WTC11 (cell line): ENCODE measurements at regions not wholly inside any gene's neighbourhood (a gene's known extent, or its start where the extent isn't known, plus 50 kb on each side); places are given as distances from the start of the nearest gene placed in this dataset.

ENCODE experiments used
- ATAC-seq: fragments of 200-7000 bp; cut with Tn5 transposase; 2 replicates; pipeline ENCODE4 v1.10.0; 2021; ENCODE audit warnings: mild to moderate bottlenecking, moderate library complexity
- CTCF ChIA-PET: fragments of 300-600 bp; sonication (Branson Sonifier 250); formaldehyde crosslinking; loops from one replicate; lab custom pipeline; 2021; ENCODE audit warnings: antibody characterized with exemption; lab: Charles Lee
- POLR2A ChIA-PET: fragments of 350-600 bp; sonication (Branson Sonifier 250); formaldehyde crosslinking; loops from one replicate; lab custom pipeline; 2021; ENCODE audit warnings: antibody characterized with exemption; lab: Charles Lee
- DNase-seq: peaks from one replicate; pipeline ENCODE4 v3.0.0; 2021; ENCODE audit warnings: low spot score
- H3K27ac Mint-ChIP-seq: 2 replicates; pipeline ENCODE4 v1.8.0; 2021; ENCODE audit warnings: mixed read lengths
- H3K27me3 Mint-ChIP-seq: 2 replicates; pipeline ENCODE4 v1.8.0; 2021; ENCODE audit warnings: low read depth, mild to moderate bottlenecking, moderate library complexity, mixed read lengths
- H3K36me3 Mint-ChIP-seq: 2 replicates; pipeline ENCODE4 v1.8.0; 2021; ENCODE audit warnings: mixed read lengths
- H3K4me1 Mint-ChIP-seq: 2 replicates; pipeline ENCODE4 v1.8.0; 2022; ENCODE audit warnings: mixed read lengths
- H3K4me3 Mint-ChIP-seq: 2 replicates; pipeline ENCODE4 v1.8.0; 2021; ENCODE audit warnings: mild to moderate bottlenecking, moderate library complexity, mixed read lengths
- H3K9me3 Mint-ChIP-seq: 2 replicates; pipeline ENCODE4 v1.8.0; 2021; ENCODE audit warnings: mixed read lengths
- CBFB ChIP-seq: sonication (generic); formaldehyde crosslinking; IDR thresholded peaks from 2 replicates; pipeline ENCODE4 v1.8.1; 2022; ENCODE audit warnings: mild to moderate bottlenecking, low read depth, missing genetic modification reagents
- EMX1 ChIP-seq: fragments of 250-450 bp; sonication (Bioruptor Pico); IDR thresholded peaks from 2 replicates; pipeline ENCODE4 v1.8.0; 2021; ENCODE audit warnings: mild to moderate bottlenecking
- FOXK1 ChIP-seq: sonication (generic); formaldehyde crosslinking; IDR thresholded peaks from 2 replicates; pipeline ENCODE4 v1.8.0; 2022; ENCODE audit warnings: mild to moderate bottlenecking, moderate library complexity, missing genetic modification reagents
- GRHL2 ChIP-seq: fragments of 250-450 bp; sonication (Bioruptor Pico); IDR thresholded peaks from 2 replicates; pipeline ENCODE4 v1.8.0; 2022; ENCODE audit warnings: mild to moderate bottlenecking, moderate library complexity; ENCODE audit not compliant: insufficient replicate concordance, severe bottlenecking
- JUN ChIP-seq: sonication (generic); formaldehyde crosslinking; IDR thresholded peaks from 2 replicates; pipeline ENCODE4 v1.8.0; 2023; ENCODE audit warnings: mild to moderate bottlenecking, missing genetic modification reagents
- MXD4 ChIP-seq: fragments of 250-450 bp; sonication (Bioruptor Pico); IDR thresholded peaks from 2 replicates; pipeline ENCODE4 v1.8.0; 2021; ENCODE audit warnings: mild to moderate bottlenecking, moderate library complexity, borderline replicate concordance
- NFE2L1 ChIP-seq: sonication (generic); formaldehyde crosslinking; IDR thresholded peaks from 2 replicates; pipeline ENCODE4 v1.8.1; 2023; ENCODE audit warnings: missing genetic modification reagents
- NR2C2 ChIP-seq: sonication (generic); formaldehyde crosslinking; IDR thresholded peaks from 2 replicates; pipeline ENCODE4 v1.8.0; 2022; ENCODE audit warnings: mild to moderate bottlenecking, missing genetic modification reagents
- RELA ChIP-seq: sonication (generic); formaldehyde crosslinking; IDR thresholded peaks from 2 replicates; pipeline ENCODE4 v1.8.1; 2022; ENCODE audit warnings: missing genetic modification reagents, mild to moderate bottlenecking, borderline replicate concordance
- SMAD3 ChIP-seq: sonication (generic); formaldehyde crosslinking; IDR thresholded peaks from 2 replicates; pipeline ENCODE4 v1.8.0; 2022; ENCODE audit warnings: missing genetic modification reagents, mild to moderate bottlenecking, borderline replicate concordance
- SMAD4 ChIP-seq: sonication (generic); formaldehyde crosslinking; IDR thresholded peaks from 2 replicates; pipeline ENCODE4 v1.8.0; 2022; ENCODE audit warnings: mild to moderate bottlenecking, missing genetic modification reagents
- ZBTB21 ChIP-seq: sonication (generic); formaldehyde crosslinking; IDR thresholded peaks from 2 replicates; pipeline ENCODE4 v1.8.1; 2023; ENCODE audit warnings: mild to moderate bottlenecking, missing genetic modification reagents, borderline replicate concordance
- ZNF138 ChIP-seq: sonication (generic); formaldehyde crosslinking; conservative IDR thresholded peaks from 2 replicates; pipeline ENCODE4 v1.8.1; 2022; ENCODE audit warnings: mild to moderate bottlenecking, moderate library complexity, missing genetic modification reagents
- ZNF219 ChIP-seq: sonication (generic); formaldehyde crosslinking; IDR thresholded peaks from 2 replicates; pipeline ENCODE4 v1.8.0; 2023; ENCODE audit warnings: missing genetic modification reagents, mild to moderate bottlenecking, borderline replicate concordance
- ZNF317 ChIP-seq: sonication (generic); formaldehyde crosslinking; IDR thresholded peaks from 2 replicates; pipeline ENCODE4 v1.8.1; 2023; ENCODE audit warnings: low read depth, mild to moderate bottlenecking, moderate library complexity, missing genetic modification reagents, borderline replicate concordance
- ZNF416 ChIP-seq: fragments of 250-450 bp; sonication (Bioruptor Pico); IDR thresholded peaks from 2 replicates; pipeline ENCODE4 v1.9.0; 2021; ENCODE audit warnings: mild to moderate bottlenecking, inconsistent platforms
- ZNF671 ChIP-seq: fragments of 250-450 bp; sonication (Bioruptor Pico); IDR thresholded peaks from 2 replicates; pipeline ENCODE4 v1.8.0; 2021; ENCODE audit warnings: mild to moderate bottlenecking
- TF ChIP-seq, protein P1 (sequence below): sonication (generic); formaldehyde crosslinking; IDR thresholded peaks from 2 replicates; pipeline ENCODE4 v1.8.1; 2022; ENCODE audit warnings: missing genetic modification reagents, borderline replicate concordance
- TF ChIP-seq, protein P2 (sequence below): sonication (generic); formaldehyde crosslinking; IDR thresholded peaks from 2 replicates; pipeline ENCODE4 v1.8.1; 2022; ENCODE audit warnings: mild to moderate bottlenecking, missing genetic modification reagents, moderate library complexity, borderline replicate concordance
- TF ChIP-seq, protein P3 (sequence below): sonication (generic); formaldehyde crosslinking; IDR thresholded peaks from 2 replicates; pipeline ENCODE4 v1.8.1; 2023; ENCODE audit warnings: mild to moderate bottlenecking, moderate library complexity, missing genetic modification reagents
- TF ChIP-seq, protein P4 (sequence below): sonication (generic); formaldehyde crosslinking; IDR thresholded peaks from 2 replicates; pipeline ENCODE4 v1.8.0; 2023; ENCODE audit warnings: missing genetic modification reagents
- TF ChIP-seq, protein P5 (sequence below): sonication (generic); formaldehyde crosslinking; IDR thresholded peaks from 2 replicates; pipeline ENCODE4 v1.8.1; 2023; ENCODE audit warnings: mild to moderate bottlenecking, missing genetic modification reagents
- TF ChIP-seq, protein P6 (sequence below): sonication (generic); formaldehyde crosslinking; IDR thresholded peaks from 2 replicates; pipeline ENCODE4 v1.8.0; 2022; ENCODE audit warnings: mild to moderate bottlenecking, missing genetic modification reagents
- TF ChIP-seq, protein P7 (sequence below): sonication (generic); formaldehyde crosslinking; IDR thresholded peaks from 2 replicates; pipeline ENCODE4 v1.8.1; 2023; ENCODE audit warnings: mild to moderate bottlenecking, missing genetic modification reagents, moderate library complexity

DNA sequence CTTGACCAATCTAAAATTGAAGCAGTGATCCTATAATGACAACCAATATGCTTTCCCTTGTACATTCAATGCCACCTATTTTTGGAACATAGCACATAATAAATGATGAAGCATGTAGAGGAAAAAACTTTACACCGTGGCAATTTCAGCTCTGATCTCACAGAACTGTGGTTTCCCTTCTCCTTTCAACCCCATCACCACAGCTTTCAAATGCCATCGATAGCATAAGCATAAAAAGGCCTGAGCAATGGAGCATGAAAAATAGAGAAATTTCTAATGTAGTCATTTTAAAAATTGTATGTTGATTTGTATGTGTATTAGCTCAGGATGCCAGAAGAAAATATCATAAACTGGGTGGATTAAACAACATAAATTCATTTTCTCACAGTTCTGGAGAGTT lies 406.0 kb upstream of the TMCO5A start:
- H3K36me3 Mint-ChIP-seq: no peaks in the 10 kb centered on the region
- H3K27ac Mint-ChIP-seq: no peak overlapping the region
- ChIA-PET CTCF (no interaction called here), POLR2A (no interaction called here)
- no peak overlapping the region for H3K4me3 Mint-ChIP-seq
- no peak for DNase-seq
- ATAC-seq: no peak
- TF ChIP-seq EMX1 (CRISPR knock-in tag): no peak
- TF ChIP-seq ZBTB21 (CRISPR knock-in tag): no peak
- TF ChIP-seq, protein P1, sequence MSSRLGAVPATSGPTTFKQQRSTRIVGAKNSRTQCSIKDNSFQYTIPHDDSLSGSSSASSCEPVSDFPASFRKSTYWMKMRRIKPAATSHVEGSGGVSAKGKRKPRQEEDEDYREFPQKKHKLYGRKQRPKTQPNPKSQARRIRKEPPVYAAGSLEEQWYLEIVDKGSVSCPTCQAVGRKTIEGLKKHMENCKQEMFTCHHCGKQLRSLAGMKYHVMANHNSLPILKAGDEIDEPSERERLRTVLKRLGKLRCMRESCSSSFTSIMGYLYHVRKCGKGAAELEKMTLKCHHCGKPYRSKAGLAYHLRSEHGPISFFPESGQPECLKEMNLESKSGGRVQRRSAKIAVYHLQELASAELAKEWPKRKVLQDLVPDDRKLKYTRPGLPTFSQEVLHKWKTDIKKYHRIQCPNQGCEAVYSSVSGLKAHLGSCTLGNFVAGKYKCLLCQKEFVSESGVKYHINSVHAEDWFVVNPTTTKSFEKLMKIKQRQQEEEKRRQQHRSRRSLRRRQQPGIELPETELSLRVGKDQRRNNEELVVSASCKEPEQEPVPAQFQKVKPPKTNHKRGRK (CRISPR knock-in tag): no peak
- no peak for TF ChIP-seq ZNF138 (CRISPR knock-in tag)
- no peak for TF ChIP-seq FOXK1 (CRISPR knock-in tag)
- no peak for TF ChIP-seq MXD4 (CRISPR knock-in tag)
- TF ChIP-seq CBFB (CRISPR knock-in tag): no peak
- TF ChIP-seq, protein P2, sequence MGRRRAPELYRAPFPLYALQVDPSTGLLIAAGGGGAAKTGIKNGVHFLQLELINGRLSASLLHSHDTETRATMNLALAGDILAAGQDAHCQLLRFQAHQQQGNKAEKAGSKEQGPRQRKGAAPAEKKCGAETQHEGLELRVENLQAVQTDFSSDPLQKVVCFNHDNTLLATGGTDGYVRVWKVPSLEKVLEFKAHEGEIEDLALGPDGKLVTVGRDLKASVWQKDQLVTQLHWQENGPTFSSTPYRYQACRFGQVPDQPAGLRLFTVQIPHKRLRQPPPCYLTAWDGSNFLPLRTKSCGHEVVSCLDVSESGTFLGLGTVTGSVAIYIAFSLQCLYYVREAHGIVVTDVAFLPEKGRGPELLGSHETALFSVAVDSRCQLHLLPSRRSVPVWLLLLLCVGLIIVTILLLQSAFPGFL (CRISPR knock-in tag): no peak
- TF ChIP-seq, protein P3, sequence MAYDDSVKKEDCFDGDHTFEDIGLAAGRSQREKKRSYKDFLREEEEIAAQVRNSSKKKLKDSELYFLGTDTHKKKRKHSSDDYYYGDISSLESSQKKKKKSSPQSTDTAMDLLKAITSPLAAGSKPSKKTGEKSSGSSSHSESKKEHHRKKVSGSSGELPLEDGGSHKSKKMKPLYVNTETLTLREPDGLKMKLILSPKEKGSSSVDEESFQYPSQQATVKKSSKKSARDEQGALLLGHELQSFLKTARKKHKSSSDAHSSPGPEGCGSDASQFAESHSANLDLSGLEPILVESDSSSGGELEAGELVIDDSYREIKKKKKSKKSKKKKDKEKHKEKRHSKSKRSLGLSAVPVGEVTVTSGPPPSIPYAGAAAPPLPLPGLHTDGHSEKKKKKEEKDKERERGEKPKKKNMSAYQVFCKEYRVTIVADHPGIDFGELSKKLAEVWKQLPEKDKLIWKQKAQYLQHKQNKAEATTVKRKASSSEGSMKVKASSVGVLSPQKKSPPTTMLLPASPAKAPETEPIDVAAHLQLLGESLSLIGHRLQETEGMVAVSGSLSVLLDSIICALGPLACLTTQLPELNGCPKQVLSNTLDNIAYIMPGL (CRISPR knock-in tag): no peak
- no peak for TF ChIP-seq JUN (CRISPR knock-in tag)
- TF ChIP-seq ZNF416: no peak
- TF ChIP-seq, protein P4, sequence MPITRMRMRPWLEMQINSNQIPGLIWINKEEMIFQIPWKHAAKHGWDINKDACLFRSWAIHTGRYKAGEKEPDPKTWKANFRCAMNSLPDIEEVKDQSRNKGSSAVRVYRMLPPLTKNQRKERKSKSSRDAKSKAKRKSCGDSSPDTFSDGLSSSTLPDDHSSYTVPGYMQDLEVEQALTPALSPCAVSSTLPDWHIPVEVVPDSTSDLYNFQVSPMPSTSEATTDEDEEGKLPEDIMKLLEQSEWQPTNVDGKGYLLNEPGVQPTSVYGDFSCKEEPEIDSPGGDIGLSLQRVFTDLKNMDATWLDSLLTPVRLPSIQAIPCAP (CRISPR knock-in tag): no peak
- no peak for TF ChIP-seq NR2C2 (CRISPR knock-in tag)
- TF ChIP-seq, protein P5, sequence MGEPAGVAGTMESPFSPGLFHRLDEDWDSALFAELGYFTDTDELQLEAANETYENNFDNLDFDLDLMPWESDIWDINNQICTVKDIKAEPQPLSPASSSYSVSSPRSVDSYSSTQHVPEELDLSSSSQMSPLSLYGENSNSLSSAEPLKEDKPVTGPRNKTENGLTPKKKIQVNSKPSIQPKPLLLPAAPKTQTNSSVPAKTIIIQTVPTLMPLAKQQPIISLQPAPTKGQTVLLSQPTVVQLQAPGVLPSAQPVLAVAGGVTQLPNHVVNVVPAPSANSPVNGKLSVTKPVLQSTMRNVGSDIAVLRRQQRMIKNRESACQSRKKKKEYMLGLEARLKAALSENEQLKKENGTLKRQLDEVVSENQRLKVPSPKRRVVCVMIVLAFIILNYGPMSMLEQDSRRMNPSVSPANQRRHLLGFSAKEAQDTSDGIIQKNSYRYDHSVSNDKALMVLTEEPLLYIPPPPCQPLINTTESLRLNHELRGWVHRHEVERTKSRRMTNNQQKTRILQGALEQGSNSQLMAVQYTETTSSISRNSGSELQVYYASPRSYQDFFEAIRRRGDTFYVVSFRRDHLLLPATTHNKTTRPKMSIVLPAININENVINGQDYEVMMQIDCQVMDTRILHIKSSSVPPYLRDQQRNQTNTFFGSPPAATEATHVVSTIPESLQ (CRISPR knock-in tag): no peak
- TF ChIP-seq, protein P6, sequence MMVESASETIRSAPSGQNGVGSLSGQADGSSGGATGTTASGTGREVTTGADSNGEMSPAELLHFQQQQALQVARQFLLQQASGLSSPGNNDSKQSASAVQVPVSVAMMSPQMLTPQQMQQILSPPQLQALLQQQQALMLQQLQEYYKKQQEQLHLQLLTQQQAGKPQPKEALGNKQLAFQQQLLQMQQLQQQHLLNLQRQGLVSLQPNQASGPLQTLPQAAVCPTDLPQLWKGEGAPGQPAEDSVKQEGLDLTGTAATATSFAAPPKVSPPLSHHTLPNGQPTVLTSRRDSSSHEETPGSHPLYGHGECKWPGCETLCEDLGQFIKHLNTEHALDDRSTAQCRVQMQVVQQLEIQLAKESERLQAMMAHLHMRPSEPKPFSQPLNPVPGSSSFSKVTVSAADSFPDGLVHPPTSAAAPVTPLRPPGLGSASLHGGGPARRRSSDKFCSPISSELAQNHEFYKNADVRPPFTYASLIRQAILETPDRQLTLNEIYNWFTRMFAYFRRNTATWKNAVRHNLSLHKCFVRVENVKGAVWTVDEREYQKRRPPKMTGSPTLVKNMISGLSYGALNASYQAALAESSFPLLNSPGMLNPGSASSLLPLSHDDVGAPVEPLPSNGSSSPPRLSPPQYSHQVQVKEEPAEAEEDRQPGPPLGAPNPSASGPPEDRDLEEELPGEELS: no peak
- no peak for TF ChIP-seq NFE2L1
- H3K27me3 Mint-ChIP-seq: peaks cover 4% of the 10 kb centered on the region; the same call in 1 of the 2 replicates
- H3K9me3 Mint-ChIP-seq: no peaks in the 10 kb centered on the region
- no peaks in the 10 kb centered on the region for H3K4me1 Mint-ChIP-seq

DNA sequence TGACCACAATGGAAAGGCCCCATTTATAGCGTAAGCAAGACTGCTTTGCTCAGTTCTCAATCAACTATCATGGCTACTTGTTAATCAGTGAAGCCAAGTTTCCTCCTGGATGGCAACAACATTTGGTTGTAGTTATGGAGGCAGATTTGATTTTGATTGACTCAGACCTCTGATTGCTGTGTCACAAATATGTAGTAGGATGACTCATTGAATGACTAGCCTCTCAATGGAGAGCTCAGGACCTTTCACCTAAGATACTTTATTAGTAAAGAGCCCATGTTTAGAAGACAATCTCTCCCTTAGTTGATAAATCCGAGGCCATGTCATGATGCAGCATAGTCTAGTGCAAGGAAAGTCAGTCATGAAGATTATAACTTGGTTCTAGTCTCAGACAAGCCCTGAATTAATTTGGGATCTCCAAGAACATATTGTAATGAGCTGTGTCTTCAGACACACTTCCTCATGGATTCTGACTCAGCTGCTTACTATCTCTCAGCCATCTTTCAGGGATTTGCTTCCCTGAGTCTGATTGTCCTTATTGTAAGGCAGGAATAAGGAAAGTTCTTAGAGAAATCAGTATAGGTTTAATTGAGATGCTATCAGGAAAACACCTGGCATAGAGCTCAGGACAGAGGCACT lies 397.4 kb upstream of the TMCO5A start:
- DNase-seq: no peak
- Mint-ChIP-seq H3K9me3 (peaks cover 20% of the 10 kb centered on the region), H3K36me3 (no peaks in the 10 kb centered on the region), H3K4me3 (no peak overlapping the region), H3K4me1 (no peaks in the 10 kb centered on the region), H3K27ac (no peak overlapping the region), H3K27me3 (peaks cover 1% of the 10 kb centered on the region)
- CTCF ChIA-PET: no interaction called here
- POLR2A ChIA-PET: interaction anchor here (0.6 kb wide), 1 partner anchor 218 kb away, joined by 4 read pairs; no protein-coding TSS in a partner anchor
- ATAC-seq: no peak
- no peak for TF ChIP-seq ZNF671 (CRISPR knock-in tag)
- TF ChIP-seq, protein P7, sequence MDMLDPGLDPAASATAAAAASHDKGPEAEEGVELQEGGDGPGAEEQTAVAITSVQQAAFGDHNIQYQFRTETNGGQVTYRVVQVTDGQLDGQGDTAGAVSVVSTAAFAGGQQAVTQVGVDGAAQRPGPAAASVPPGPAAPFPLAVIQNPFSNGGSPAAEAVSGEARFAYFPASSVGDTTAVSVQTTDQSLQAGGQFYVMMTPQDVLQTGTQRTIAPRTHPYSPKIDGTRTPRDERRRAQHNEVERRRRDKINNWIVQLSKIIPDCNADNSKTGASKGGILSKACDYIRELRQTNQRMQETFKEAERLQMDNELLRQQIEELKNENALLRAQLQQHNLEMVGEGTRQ (CRISPR knock-in tag): no peak
- no peak for TF ChIP-seq ZNF219 (CRISPR knock-in tag)
- no peak for TF ChIP-seq ZNF317 (CRISPR knock-in tag)
- no peak for TF ChIP-seq SMAD4
- no peak for TF ChIP-seq EMX1 (CRISPR knock-in tag)
- no peak for TF ChIP-seq RELA (CRISPR knock-in tag)
- TF ChIP-seq, protein P4 (CRISPR knock-in tag): no peak
- TF ChIP-seq SMAD3 (CRISPR knock-in tag): no peak
- TF ChIP-seq GRHL2: no peak
